Effector memory CD8-positive, alpha-beta T cell (primary cell): ENCODE measurements at regions not wholly inside any gene's neighbourhood (a gene's known extent, or its start where the extent isn't known, plus 50 kb on each side); places are given as distances from the start of the nearest gene placed in this dataset.

Experiments used
- ATAC-seq: fragments of 150-1000 bp; cut with Tn5 transposase; replicated peaks from 2 replicates; pipeline ENCODE4 v1.10.0; 2021; ENCODE audit warnings: mild to moderate bottlenecking, moderate library complexity
- DNase-seq, 3 experiments: peaks; one replicate each; pipeline ENCODE4 v3.0.0; 2021
- H3K27ac Mint-ChIP-seq, 2 donors: one replicate each; pipeline ENCODE4 v1.8.0; 2022; ENCODE audit warnings: mild to moderate bottlenecking in 2 of 2, mixed read lengths in 2 of 2, moderate library complexity in 2 of 2
- H3K27me3 Mint-ChIP-seq, 2 donors: one replicate each; pipeline ENCODE4 v1.8.0; 2022; ENCODE audit warnings: mixed read lengths in 2 of 2
- H3K36me3 Mint-ChIP-seq: one replicate; pipeline ENCODE4 v1.8.0; 2022; ENCODE audit warnings: mild to moderate bottlenecking, moderate library complexity, mixed read lengths; ENCODE audit not compliant: insufficient read depth
- H3K4me1 Mint-ChIP-seq, 2 donors: one replicate each; pipeline ENCODE4 v1.8.0; 2022; ENCODE audit warnings: low read depth in 2 of 2, mixed read lengths in 2 of 2
- H3K4me3 Mint-ChIP-seq, 2 donors: one replicate each; pipeline ENCODE4 v1.8.0; 2022; ENCODE audit warnings: mild to moderate bottlenecking in 2 of 2, mixed read lengths in 2 of 2, moderate library complexity in 2 of 2
- H3K9me3 Mint-ChIP-seq, 2 donors: one replicate each; pipeline ENCODE4 v1.8.0; 2022; ENCODE audit warnings: mixed read lengths in 2 of 2

DNA sequence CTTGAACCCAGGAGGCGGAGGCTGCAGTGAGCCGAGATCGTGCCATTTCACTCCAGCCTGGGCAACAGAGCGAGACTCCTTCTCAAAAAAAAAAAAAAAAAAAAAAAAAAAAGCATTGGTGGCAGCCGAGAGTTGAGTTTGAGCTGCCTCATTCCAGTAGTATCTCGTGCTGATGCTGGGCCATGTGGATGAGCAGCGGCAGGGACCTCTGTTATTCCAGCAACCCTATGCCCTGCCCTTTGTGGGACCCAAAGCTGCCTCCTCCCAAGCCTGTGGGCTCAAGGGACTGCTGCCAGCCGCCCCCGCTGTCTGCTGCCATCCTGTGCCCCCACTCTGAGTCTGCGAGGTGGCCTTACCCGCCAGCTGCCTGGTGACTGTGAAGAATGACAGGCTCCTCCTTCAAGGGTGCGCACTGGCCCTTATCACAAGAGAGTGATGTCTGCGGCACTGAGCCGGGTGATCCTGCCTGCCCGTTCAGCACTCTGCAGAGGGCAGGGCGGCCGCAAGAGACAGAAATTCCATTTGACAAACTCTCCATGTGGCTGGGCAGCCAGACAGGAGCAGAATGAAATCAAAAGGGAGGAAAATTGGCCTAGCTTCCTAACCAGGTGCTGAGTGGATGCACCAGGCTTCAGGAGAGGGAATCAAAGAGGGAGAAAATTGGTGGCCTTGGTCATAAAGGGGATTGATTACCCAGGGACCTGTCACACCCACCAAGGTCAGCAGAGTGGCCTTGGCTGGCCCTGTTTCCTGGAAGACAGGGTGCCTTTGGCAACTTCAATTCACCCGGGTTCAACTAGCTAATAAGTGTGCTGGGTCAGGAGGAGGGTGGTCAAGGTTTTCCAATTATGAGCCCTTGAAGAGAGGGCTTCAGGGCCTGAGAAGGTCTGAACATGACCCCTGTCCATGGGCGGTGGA is 65.3 kb upstream of the ZMIZ1 start:
- ATAC-seq = no peak
- H3K27ac Mint-ChIP-seq = no peak overlapping the region
- no peak overlapping the region for H3K4me3 Mint-ChIP-seq
- peaks cover 6% of the 10 kb centered on the region in 2 donors for H3K4me1 Mint-ChIP-seq
- no peaks in the 10 kb centered on the region for H3K9me3 Mint-ChIP-seq
- no peak for DNase-seq
- H3K36me3 Mint-ChIP-seq = no peaks in the 10 kb centered on the region
- peaks cover 13 to 53% of the 10 kb centered on the region in 2 donors for H3K27me3 Mint-ChIP-seq

DNA sequence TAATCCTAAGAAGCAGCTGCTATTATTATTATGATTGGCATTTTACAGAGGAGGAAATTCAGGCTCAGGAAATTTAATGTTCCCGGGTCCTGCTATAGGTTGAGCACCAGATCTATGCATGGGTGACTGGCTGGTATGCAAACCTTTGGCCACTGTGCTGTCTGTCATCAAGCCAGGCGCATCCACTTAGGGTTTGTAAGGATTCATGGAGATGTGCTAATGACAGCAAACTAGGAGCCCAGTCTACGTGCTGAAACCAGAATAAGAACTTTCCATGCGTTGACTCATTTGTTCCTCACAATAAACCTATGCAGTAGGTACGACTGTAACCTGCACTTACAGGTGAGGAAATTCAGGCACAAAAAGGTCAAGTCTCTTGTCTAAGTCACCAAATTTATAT is 64.5 kb upstream of the ZMIZ1 start:
- Mint-ChIP-seq H3K36me3 (no peaks in the 10 kb centered on the region), H3K4me1 (peaks cover 6% of the 10 kb centered on the region in 2 donors), H3K9me3 (no peaks in the 10 kb centered on the region), H3K27me3 (peaks cover 13 to 53% of the 10 kb centered on the region in 2 donors), H3K4me3 (no peak overlapping the region), H3K27ac (no peak overlapping the region)
- ATAC-seq (no peak), DNase-seq (no peak)

DNA sequence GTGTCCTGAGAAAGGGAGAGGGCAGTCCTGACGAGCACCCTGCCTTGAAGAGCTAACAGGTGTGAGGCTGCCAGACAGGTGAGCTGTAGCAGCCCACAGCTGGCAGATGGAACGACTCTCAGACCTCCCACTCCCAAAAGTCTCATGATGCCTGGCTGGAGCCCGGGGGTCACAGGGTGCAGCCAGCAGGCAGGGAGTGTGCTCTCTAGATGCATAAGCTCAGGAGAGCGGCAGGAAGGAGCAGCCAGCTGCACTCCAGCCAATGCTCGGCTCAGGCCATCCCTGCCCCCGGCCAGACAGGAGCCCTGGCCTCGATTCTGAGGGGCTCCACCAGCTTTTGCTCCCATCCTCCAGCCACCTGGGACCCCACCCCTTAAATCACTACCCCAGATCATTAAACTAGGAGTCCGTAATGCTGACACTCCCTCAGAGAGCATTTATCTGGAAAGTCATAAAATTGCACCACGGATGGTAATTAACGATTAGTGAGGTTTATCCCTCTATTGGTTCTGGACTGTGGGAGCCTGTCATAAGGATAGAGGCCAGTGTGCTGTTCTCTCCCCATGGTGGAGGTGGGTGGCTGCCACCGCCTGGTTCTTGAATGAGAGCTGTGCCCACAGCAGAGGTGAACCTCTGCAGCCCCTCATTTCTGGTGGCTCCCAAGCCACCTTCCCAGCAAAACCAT is 63.5 kb upstream of the ZMIZ1 start:
- Mint-ChIP-seq H3K9me3 (no peaks in the 10 kb centered on the region), H3K36me3 (no peaks in the 10 kb centered on the region), H3K27me3 (peaks cover 13 to 48% of the 10 kb centered on the region in 2 donors), H3K4me1 (peaks cover 6% of the 10 kb centered on the region in 2 donors), H3K4me3 (no peak overlapping the region), H3K27ac (no peak overlapping the region)
- ATAC-seq = no peak
- DNase-seq = no peak

DNA sequence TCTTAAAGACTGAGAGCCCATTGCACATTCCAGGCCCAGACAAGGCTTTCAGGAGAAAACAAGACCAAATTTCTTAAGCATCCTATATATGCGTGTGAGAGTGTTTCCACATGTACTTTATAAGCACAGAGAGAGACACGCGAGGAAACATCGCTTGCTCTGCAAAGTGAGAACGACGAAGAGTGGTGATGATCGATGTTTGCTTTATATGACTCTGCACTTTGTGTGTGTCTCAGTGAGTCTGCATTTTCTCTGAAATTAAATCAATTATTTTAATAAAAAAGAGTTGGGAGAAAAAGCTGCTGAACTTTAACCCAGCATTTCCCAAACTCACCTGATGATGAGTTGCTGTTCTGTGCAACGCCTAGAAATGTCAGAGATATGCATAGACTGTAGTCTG is 61.7 kb upstream of the ZMIZ1 start:
- Mint-ChIP-seq H3K27me3 (peaks cover 13 to 37% of the 10 kb centered on the region in 2 donors), H3K4me1 (no peaks in the 10 kb centered on the region), H3K4me3 (no peak overlapping the region), H3K27ac (no peak overlapping the region), H3K9me3 (no peaks in the 10 kb centered on the region), H3K36me3 (no peaks in the 10 kb centered on the region)
- ATAC-seq = no peak
- no peak for DNase-seq

DNA sequence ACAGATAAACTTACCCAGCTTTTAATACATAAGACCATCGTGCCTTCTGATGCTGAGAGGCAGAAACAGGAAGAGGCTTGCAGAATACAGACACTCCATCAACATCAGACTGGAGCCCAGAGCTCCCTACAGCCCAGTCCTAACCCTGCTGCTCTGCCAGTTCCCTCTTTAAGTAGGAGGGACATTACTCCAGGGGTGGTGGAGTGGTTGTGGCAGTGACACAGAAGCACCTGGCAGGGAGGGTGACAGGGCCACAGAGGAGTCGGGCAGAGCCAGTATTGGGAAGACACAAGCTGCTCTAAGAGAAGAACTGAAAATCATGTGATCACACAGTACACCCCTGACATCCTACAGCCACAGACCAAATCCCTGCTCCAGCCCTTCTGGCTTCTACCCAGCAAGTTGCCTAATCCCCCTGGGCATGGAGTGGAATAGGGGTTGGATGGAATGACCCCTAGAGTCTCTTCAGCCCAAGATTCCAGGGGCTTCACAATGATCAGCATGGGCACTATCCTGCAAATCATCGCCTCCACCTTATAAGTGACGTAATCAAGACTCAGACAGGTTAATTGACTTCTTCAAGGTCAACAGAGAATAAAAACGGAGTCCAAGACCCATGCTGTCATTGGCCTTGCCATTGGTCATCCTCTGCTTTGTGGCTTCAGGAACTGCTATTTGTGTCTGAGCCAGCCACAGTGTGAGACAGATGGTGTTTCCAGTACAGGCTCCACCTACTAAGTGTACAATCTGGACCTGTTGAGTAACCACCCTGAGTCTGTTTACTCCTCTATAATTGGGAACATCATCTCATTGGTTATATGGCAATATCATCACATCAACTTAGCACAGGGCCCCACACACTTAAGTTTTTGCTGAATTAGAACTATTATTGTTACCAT is 61.1 kb upstream of the ZMIZ1 start:
- Mint-ChIP-seq H3K9me3 (no peaks in the 10 kb centered on the region), H3K4me3 (no peak overlapping the region), H3K27me3 (peaks cover 13 to 37% of the 10 kb centered on the region in 2 donors), H3K27ac (no peak overlapping the region), H3K4me1 (no peaks in the 10 kb centered on the region), H3K36me3 (no peaks in the 10 kb centered on the region)
- DNase-seq = no peak
- no peak for ATAC-seq

DNA sequence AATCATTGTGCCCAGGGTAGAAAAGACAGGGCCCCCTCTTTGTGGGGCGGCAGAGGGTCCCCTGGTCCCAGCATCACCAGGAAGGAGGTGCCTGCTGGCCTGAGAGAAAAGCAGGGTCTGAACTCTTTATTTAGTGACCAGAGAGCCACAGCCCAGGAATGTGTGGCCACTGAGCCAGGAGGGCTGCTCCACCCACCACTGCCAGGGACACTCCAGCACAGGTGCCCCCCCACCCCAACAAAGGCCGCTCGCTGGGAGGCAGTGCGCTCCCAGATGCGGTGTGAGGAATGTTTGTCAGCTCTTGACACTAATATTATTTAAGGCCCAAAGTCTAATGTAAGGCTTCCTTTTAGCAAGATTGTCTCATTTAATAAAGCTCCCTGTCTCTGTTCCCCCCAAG is 59.6 kb upstream of the ZMIZ1 start:
- Mint-ChIP-seq H3K36me3 (no peaks in the 10 kb centered on the region), H3K4me1 (no peaks in the 10 kb centered on the region), H3K4me3 (no peak overlapping the region), H3K27me3 (peaks cover 12 to 26% of the 10 kb centered on the region in 2 donors), H3K9me3 (no peaks in the 10 kb centered on the region), H3K27ac (no peak overlapping the region)
- DNase-seq (no peak), ATAC-seq (no peak)

DNA sequence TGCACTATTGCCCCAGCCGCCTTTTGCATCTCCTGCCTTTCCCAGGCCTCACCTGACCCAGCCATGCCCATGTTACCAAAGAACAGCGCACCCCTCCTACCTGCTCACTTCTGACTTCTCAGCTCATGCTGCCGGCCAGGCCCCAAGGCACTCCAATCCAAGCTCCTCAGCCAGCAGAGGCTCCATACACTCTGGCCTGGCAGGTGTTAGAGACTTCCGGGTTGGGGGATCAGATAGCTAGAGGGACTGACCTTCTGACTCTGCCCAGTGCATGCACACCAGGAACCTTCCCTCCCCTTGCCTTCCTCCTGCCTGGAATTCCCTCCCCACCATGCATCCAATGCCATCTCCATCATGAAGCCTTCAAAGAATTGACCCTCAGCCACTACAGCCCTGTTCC is 56.2 kb upstream of the ZMIZ1 start:
- DNase-seq = no peak
- Mint-ChIP-seq H3K4me1 (no peaks in the 10 kb centered on the region), H3K36me3 (no peaks in the 10 kb centered on the region), H3K9me3 (peaks cover 0 to under 1% of the 10 kb centered on the region in 2 donors), H3K27ac (no peak overlapping the region), H3K27me3 (peaks cover 3% of the 10 kb centered on the region in 2 donors), H3K4me3 (no peak overlapping the region)
- no peak for ATAC-seq

DNA sequence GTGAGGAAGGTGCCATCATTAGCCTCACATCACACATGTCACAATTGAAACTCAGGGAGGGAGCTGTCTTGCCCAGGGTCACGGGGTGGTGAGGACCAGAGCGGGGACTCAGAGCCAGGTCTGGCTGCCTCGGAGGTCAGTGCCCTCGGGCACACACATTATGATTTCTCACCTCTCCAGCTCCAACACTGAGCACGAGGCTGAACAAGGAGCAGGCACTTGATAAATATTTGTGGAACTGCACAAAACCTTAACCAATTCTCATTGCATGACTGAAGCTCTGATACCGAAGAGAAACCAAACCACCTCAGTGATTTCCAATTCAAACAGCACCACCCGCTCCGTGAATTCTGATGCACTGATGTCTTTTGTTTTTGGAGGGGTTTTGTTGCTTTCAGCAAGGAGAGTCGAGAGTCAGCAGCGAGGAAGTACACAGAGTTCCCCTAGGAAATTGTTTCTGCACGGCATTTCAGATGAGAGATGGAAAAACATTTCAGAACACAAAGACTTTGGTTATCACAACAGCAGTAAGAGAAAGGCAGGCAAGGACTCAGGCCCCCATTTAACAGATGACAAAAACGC is 55.3 kb upstream of the ZMIZ1 start:
- DNase-seq = no peak
- H3K4me1 Mint-ChIP-seq = no peaks in the 10 kb centered on the region
- no peaks in the 10 kb centered on the region for H3K36me3 Mint-ChIP-seq
- ATAC-seq = no peak
- peaks cover 0 to 2% of the 10 kb centered on the region in 2 donors for H3K9me3 Mint-ChIP-seq
- no peak overlapping the region for H3K27ac Mint-ChIP-seq
- H3K27me3 Mint-ChIP-seq = peaks cover 6 to 9% of the 10 kb centered on the region in 2 donors
- no peak overlapping the region for H3K4me3 Mint-ChIP-seq

DNA sequence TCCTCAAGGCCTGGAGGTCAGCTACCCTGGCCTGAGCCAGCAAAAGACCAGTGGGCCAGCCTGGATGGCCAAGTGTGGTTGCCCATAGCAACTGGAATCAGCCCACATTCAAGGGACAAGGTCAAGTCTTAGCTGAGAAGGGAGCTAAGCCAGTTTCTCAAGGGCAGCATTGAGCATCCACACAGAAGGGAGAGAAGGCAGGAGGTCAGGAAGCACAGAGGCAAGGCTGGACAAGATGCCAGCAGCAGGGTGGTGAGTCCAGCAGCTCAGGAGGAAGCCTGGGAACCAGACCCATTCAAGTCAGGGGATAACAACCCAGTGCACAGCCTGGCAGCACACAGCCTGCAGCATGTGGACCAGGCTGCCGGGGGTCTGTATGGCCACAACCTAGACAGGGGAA is 54.0 kb upstream of the ZMIZ1 start:
- Mint-ChIP-seq H3K27ac (no peak overlapping the region), H3K36me3 (no peaks in the 10 kb centered on the region), H3K9me3 (peaks cover 0 to 2% of the 10 kb centered on the region in 2 donors), H3K4me3 (no peak overlapping the region), H3K27me3 (peaks cover 6 to 9% of the 10 kb centered on the region in 2 donors), H3K4me1 (no peaks in the 10 kb centered on the region)
- no peak for ATAC-seq
- DNase-seq = no peak

DNA sequence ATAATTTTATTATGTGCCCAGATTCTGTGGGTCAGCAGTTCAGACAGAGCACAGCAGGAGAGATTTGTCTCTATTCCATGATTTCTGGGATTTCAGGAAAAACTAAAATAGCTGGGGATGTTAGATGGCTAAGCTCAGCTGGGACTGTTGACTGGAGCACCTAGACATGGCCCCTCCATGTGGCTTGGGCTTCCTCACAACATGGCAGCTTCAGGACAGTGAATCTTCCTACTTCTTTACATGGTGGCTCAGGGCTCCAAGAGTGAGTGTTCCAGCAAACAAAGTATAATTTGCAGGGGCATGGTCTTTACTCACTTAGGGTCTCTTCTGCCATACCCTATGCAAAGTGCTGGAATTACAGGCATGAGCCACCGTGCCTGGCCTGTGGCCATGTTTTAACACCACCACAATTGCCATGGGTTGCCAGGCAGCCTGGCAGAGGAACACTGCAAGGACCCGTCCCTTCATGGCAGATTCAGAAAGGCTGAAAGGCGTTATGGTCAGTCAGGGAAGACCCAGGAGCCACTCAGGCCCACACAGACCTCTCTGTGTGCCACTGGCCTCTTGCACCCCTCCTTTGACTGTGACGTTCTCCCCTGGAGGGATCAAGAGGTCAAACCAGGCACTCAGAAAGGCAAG is 50.8 kb upstream of the ZMIZ1 start:
- ATAC-seq = no peak
- Mint-ChIP-seq H3K9me3 (peaks cover 0 to 2% of the 10 kb centered on the region in 2 donors), H3K36me3 (no peaks in the 10 kb centered on the region), H3K27ac (no peak overlapping the region), H3K27me3 (peaks cover 6 to 9% of the 10 kb centered on the region in 2 donors), H3K4me3 (no peak overlapping the region), H3K4me1 (peaks cover 2 to 4% of the 10 kb centered on the region in 2 donors)
- DNase-seq = no peak

DNA sequence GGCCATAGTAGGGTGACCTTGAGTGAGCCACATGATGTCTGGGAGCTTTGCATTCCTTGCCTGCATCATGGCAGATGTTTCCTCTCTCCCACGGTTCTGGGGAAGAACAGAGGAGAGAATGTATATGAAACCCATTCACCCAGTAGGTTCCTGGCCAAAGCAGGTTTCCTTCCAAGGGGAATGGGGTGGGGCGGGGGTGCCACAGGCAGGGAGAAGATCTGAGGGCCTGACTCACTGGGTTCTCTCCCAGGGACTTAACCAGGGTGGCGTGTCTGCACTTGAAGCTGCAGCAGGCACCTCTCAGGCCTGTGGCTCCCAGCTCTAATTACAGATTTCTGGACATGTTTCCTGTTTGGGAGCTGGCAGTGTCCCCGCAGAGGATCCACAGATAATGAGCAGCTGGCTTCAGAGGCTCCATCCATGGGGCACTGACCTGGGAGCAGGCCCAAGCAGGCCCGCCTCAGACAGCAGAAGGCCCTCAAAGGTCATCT is 50.2 kb upstream of the ZMIZ1 start:
- peaks cover 4 to 8% of the 10 kb centered on the region in 2 donors for H3K4me1 Mint-ChIP-seq
- ATAC-seq (no peak), DNase-seq (no peak)
- no peak overlapping the region for H3K27ac Mint-ChIP-seq
- H3K27me3 Mint-ChIP-seq = peaks cover 6 to 9% of the 10 kb centered on the region in 2 donors
- H3K4me3 Mint-ChIP-seq = no peak overlapping the region
- peaks cover 0 to 2% of the 10 kb centered on the region in 2 donors for H3K9me3 Mint-ChIP-seq
- no peaks in the 10 kb centered on the region for H3K36me3 Mint-ChIP-seq
